NCI-H2196 (cell line): ENCODE measurements at regions not wholly inside any gene's neighbourhood (a gene's known extent, or its start where the extent isn't known, plus 50 kb on each side); places are given as distances from the start of the nearest gene placed in this dataset.

Experiments used
- DNase-seq: peaks from one replicate; lab custom pipeline; 2025; ENCODE audit not compliant: unreplicated experiment; lab: John Stamatoyannopoulos, UW

GRCh38 chr16:27712251-27712711 is 162.3 kb downstream of the KATNIP start:
- no peak for DNase-seq

GRCh38 chr16:27717726-27718125 is 167.8 kb downstream of the KATNIP start:
- no peak for DNase-seq

- no peak for DNase-seq
Observed at GRCh38 chr16:27718201-27719105, 168.5 kb downstream of the KATNIP start.

- DNase-seq: no peak
Observed at GRCh38 chr16:27719106-27719445, 169.1 kb downstream of the KATNIP start.

GRCh38 chr16:27720731-27721530 is 171.0 kb downstream of the KATNIP start:
- no peak for DNase-seq

- no peak for DNase-seq
Observed at GRCh38 chr16:27721531-27722181, 171.7 kb downstream of the KATNIP start.

GRCh38 chr16:27722207-27722606 is 172.3 kb downstream of the KATNIP start:
- DNase-seq: no peak

GRCh38 chr16:27722892-27723450 is 173.0 kb downstream of the KATNIP start:
- no peak for DNase-seq

- DNase-seq: peak; percentile 51
Observed at GRCh38 chr16:27723711-27724481, 174.0 kb downstream of the KATNIP start.

GRCh38 chr16:27724482-27725235 is 174.7 kb downstream of the KATNIP start:
- peak; percentile 46 for DNase-seq

- DNase-seq: no peak
Observed at GRCh38 chr16:27725236-27726000, 175.5 kb downstream of the KATNIP start.

- no peak for DNase-seq
Observed at GRCh38 chr16:27726621-27727261, 176.8 kb downstream of the KATNIP start.

- DNase-seq: no peak
Observed at GRCh38 chr16:27727941-27728340, 178.0 kb downstream of the KATNIP start.

- DNase-seq: no peak
Observed at GRCh38 chr16:27728691-27729090, 178.7 kb downstream of the KATNIP start.

- DNase-seq: no peak
Observed at GRCh38 chr16:27729516-27730304, 179.8 kb downstream of the KATNIP start.

GRCh38 chr16:27730661-27731210 is 180.8 kb downstream of the KATNIP start:
- no peak for DNase-seq

GRCh38 chr16:27735031-27735430 is 185.1 kb downstream of the KATNIP start:
- no peak for DNase-seq
